HL-60 (cell line): ENCODE measurements at regions not wholly inside any gene's neighbourhood (a gene's known extent, or its start where the extent isn't known, plus 50 kb on each side); places are given as distances from the start of the nearest gene placed in this dataset.

Experiments
- CTCF ChIP-seq: IDR thresholded peaks from one replicate; pipeline ENCODE4 v1.5.1; 2011; ENCODE audit warnings: low read length, control low read depth, inconsistent platforms; ENCODE audit not compliant: insufficient read depth
- POLR2AphosphoS5 ChIP-seq: IDR thresholded peaks from 2 replicates; pipeline ENCODE4 v1.6.1; 2012; ENCODE audit warnings: low read depth
- REST ChIP-seq: IDR thresholded peaks from 2 replicates; pipeline ENCODE4 v1.6.1; 2012; ENCODE audit warnings: low read depth; ENCODE audit not compliant: insufficient replicate concordance

GRCh38 chr11:95507794-95508193 lies 276.8 kb upstream of the SESN3 start:
- TF ChIP-seq CTCF (no peak), POLR2AphosphoS5 (no peak), REST (no peak)
